ENCODE measurements at regions not wholly inside any gene's neighbourhood (a gene's known extent, or its start where the extent isn't known, plus 50 kb on each side); places are given as distances from the start of the nearest gene placed in this dataset.

GRCh38 chr2:144210076-144210475, 309.8 kb downstream of the ZEB2 start:
- TF ChIP-seq CTCF (IDR thresholded peaks at IDR 0.05), result no peak
- no peak for TF ChIP-seq POLR2A (IDR thresholded peaks at IDR 0.05)

Data from Peyer's patch (tissue), 4 donors.